ENCODE measurements at regions not wholly inside any gene's neighbourhood (a gene's known extent, or its start where the extent isn't known, plus 50 kb on each side); places are given as distances from the start of the nearest gene placed in this dataset.
"Not testable (repeated sequence)": the region's sequence is repeated elsewhere in the genome, so short reads cannot be mapped to it uniquely, and the experiment has no call there.

DNA sequence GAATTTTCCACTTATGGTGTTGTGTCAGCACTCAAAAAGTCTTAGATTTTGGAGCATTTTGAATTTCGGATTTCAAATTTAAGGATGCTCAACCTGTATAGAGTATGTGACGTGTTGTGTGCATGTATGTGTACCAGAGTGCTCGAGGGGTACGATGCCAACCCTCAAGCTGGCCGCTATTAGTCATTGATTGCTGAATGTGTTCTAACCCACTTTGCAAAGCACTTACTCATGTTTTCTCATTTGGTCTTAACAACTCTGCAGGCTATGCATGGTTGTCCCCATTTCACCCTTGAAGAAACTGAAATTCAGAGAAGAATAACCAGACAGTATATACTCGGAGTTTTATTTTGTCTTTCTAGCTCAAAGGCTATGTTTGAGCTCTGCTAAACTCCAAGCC, 196.4 kb upstream of the TENM4 start:
- ATAC-seq, result no peak
- intact Hi-C loops (cut with DNase I, micrococcal nuclease), result no loop called here
- DNase-seq, result no peak

- DNase-seq (no peak), ATAC-seq (no peak)
- intact Hi-C loops (cut with DNase I, micrococcal nuclease), result no loop called here
Observed at GRCh38 chr11:79634905-79635304, 194.1 kb upstream of the TENM4 start.

DNA sequence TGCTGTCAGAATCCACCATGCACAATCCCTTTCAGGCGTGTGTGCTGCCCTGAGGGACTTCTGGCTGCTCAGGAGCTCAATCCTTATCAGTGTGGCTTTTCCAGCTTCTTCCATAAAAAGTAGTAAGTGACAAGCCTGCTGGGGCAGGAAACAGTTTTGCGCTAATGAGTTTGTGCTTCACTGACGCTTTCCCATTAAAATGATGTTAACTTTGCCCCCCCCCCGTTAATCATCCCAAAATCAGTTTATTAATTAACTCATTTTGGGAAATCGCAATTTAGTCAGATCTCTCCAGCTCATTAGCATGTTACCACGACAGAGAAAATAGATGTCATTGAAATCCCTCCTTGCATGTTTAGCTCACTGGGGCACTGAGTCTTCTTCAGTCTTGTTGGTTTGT, 186.5 kb upstream of the TENM4 start:
- intact Hi-C loops (cut with DNase I, micrococcal nuclease), result no loop called here
- ATAC-seq (no peak), DNase-seq (no peak)

DNA sequence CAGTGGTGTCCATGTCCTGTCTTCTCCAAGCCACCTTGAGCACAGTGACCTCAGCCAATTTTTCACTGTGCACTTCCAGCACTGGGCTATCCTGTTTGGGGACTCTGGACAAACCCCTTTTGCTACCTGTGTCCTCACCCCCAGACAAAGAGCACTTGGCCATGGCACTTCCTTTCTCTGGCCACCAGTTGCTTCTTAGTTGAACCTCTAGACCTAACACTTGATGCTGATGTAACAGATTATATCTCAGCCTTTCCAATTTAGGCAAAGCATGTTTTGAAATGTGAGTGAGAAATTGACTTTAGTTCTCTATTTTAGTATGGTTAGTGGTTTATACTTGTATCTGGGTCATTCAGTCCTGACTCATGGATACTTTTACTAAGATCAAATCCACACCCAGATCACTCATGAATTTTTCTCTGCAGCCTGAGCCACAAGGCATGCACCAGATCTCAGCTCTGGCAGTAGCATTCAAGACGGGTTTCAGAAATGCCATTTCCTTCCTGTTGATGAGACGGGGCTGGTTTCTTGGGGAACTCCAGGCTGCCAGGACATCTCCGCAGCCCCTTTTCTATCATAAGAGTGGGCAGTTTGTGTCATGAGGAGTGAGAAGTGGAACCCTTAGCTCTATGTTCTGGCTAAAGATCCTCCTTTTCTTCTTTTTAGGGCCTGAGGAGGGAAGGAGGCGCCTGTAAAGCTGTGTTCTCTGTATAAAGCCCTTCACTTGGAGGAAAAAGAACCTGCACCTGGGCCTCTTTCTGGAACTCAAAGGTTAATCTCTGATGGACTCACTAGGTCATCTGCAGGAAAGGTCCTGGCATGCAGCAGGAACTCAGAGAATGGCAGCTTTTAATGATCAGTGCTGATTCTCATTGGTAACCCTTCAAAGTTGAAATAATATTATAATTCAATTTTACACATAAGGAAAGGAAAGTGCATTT, 185.6 kb upstream of the TENM4 start:
- intact Hi-C loops (cut with DNase I, micrococcal nuclease), result no loop called here
- DNase-seq (no peak), ATAC-seq (no peak)

GRCh38 chr11:79623375-79623774, 182.5 kb upstream of the TENM4 start:
- intact Hi-C loops (cut with DNase I, micrococcal nuclease), result no loop called here
- DNase-seq, result no peak
- ATAC-seq, result no peak

- DNase-seq (no peak), ATAC-seq (no peak)
- intact Hi-C loops (cut with DNase I, micrococcal nuclease), result no loop called here
Observed at GRCh38 chr11:79617561-79617960, 176.7 kb upstream of the TENM4 start.

- intact Hi-C loops (cut with DNase I, micrococcal nuclease), result no loop called here
- DNase-seq (no peak), ATAC-seq (no peak)
Observed at GRCh38 chr11:79616392-79616851, 175.6 kb upstream of the TENM4 start.

- intact Hi-C loops (cut with DNase I, micrococcal nuclease), result no loop called here
- DNase-seq, result no peak
- ATAC-seq, result no peak
Observed at GRCh38 chr11:79615425-79615824, 174.6 kb upstream of the TENM4 start.

GRCh38 chr11:79610678-79611077, 169.8 kb upstream of the TENM4 start:
- ATAC-seq (no peak), DNase-seq (no peak)
- intact Hi-C loops (cut with DNase I, micrococcal nuclease), result no loop called here

DNA sequence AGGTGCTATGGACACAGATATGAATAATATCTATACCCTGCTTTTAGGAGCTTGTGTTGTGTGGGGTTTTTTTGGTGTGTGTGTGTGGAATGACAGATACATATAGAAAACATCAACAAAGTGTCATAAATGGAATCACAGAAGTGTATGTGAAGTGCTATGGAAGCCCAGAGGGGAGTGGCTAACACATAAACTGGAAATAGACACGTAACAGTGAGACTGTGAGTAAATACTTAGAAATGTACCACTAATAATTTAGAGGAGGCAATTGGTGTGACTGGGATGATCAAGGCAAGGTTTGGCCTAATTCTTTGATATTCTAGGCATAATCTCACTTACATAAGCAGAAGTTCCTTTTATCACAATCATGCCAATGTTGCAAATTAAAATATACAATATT, 169.3 kb upstream of the TENM4 start:
- intact Hi-C loops (cut with DNase I, micrococcal nuclease), result no loop called here

DNA sequence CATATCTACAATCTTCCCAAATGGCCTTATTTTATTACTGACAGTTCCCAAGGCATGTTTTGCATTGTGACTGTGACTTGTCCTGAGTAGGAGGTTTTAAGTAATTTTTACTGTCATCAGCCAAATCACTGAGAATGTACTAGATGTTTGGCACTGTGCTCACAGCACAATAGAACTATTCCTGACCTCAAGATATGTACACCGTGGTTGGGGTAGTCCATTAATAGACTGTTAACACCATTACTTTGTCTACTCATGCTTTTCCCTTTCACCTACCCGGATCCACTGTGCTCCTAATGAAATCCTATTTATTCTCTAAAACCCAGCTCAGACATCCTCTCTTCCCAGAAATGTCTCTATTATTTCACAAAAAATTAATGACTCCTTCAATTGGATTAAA, 168.7 kb upstream of the TENM4 start:
- ATAC-seq, result no peak
- intact Hi-C loops (cut with DNase I, micrococcal nuclease), result no loop called here
- DNase-seq, result no peak

More for the DNA sequence above, 169.3 kb upstream of the TENM4 start:
- no peak for ATAC-seq
- DNase-seq, result no peak

GRCh38 chr11:79606461-79606860, 165.6 kb upstream of the TENM4 start:
- ATAC-seq; DNase-seq; intact Hi-C loops (cut with DNase I, micrococcal nuclease): not testable (repeated sequence)

DNA sequence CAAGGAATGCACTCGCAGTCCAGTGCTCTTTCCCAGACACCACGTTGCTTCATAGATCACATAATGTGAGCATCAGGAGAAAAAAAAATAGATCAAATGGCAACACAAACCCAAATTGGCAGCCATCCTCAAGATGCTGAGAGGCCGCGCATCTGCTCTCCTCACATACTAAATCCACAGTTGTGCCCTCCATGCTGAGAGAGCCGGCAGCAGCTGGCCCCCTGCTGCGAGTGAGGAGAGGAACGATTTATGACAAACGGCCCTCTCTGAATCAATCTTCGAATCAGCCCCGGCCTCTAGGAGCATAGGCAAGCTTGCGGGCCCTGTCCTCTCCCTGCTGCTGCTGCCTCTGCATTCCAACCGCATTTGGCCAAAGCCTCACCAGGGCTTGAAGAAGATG, 159.9 kb upstream of the TENM4 start:
- intact Hi-C loops (cut with DNase I, micrococcal nuclease), result no loop called here
- DNase-seq, result no peak
- no peak for ATAC-seq

DNA sequence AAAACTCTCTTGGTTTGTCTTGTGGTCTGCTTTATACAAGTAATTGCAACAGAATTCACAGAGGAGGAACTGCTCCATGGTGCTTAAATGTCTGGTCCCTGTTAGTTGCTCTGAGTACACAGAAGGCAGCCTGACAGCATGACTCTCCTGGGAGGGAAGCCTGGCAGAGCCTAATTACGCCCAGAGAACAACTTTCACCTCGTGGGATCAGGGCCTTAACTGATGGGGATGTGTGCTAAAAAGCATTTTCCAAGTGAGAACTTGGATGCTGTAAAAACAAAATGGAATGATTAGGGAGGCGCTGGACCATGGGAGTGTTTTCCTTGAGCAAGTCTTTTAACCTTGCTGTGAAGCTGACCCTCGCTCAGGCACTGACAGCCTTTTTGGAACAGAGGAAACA, 154.0 kb upstream of the TENM4 start:
- intact Hi-C loops (cut with DNase I, micrococcal nuclease), result no loop called here
- no peak for ATAC-seq
- no peak for DNase-seq

GRCh38 chr11:79592824-79593223, 152.0 kb upstream of the TENM4 start:
- intact Hi-C loops (cut with DNase I, micrococcal nuclease), result no loop called here
- DNase-seq (no peak), ATAC-seq (no peak)

- intact Hi-C loops (cut with DNase I, micrococcal nuclease), result no loop called here
- DNase-seq (no peak), ATAC-seq (no peak)
Observed at GRCh38 chr11:79592406-79592805, 151.6 kb upstream of the TENM4 start.

DNA sequence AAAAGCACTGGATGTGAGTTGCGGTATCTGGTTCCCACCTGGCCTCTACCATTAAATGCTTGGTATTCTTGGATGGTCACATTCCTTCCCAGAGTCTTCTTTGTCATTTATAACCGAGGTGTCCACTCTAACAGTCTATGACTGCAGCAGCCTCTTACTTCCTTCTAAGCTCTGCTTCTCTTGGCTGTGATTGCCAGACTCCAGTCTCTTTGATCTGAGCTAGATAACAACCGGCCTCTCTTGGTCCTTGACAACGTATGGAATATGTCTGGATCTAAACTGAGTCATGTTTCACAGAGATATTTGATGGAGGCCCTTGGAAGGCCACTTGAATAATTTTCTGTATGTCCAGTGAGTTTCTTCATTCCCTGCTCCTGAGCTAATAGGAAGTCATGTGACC, 141.6 kb upstream of the TENM4 start:
- intact Hi-C loops (cut with DNase I, micrococcal nuclease), result no loop called here
- no peak for ATAC-seq
- no peak for DNase-seq

GRCh38 chr11:79579063-79579462, 138.2 kb upstream of the TENM4 start:
- intact Hi-C loops (cut with DNase I, micrococcal nuclease), result no loop called here
- ATAC-seq (no peak), DNase-seq (no peak)

- no peak for ATAC-seq
- no peak for DNase-seq
- intact Hi-C loops (cut with DNase I, micrococcal nuclease), result no loop called here
Observed at GRCh38 chr11:79578116-79578515, 137.3 kb upstream of the TENM4 start.

DNA sequence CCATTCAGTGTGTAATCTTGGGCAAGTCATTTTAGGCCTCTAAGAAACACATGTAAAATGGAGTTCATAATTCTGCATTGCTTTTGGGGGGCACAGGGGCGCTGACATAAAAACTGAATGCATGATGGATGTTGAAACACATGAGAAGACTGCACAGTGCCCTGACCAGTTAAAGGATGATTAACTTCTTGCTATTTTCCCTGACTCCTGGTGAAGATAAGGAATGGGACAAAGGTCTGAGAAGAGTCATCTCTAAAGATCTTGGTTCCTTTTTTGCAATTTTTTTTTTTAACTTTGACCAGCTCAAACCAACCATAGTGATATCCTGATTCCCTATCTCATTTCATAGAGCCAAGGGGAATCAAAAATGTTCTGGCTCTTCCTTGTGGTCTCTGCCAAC, 134.9 kb upstream of the TENM4 start:
- ATAC-seq, result no peak
- no peak for DNase-seq
- intact Hi-C loops (cut with DNase I, micrococcal nuclease), result no loop called here

GRCh38 chr11:79570104-79570503, 129.3 kb upstream of the TENM4 start:
- ATAC-seq, result no peak
- intact Hi-C loops (cut with DNase I, micrococcal nuclease), result no loop called here
- no peak for DNase-seq
